PC-3 (cell line): ENCODE measurements at regions not wholly inside any gene's neighbourhood (a gene's known extent, or its start where the extent isn't known, plus 50 kb on each side); places are given as distances from the start of the nearest gene placed in this dataset.

Experiments
- ATAC-seq: fragments of 200-7000 bp; cut with Tn5 transposase; 2 replicates; pipeline ENCODE4 v1.9.1; 2020; ENCODE audit warnings: mild to moderate bottlenecking, moderate library complexity
- BruUV-seq: library from RNA; stranded (reverse); fragments of 400-500 nt; replicated peaks from 2 replicates; lab custom pipeline; 2021; lab: Mats Ljungman, UMichigan
- CTCF ChIA-PET: fragments of 300-600 bp; sonication (Branson Sonifier 250); formaldehyde crosslinking; loops from one replicate; lab custom pipeline; 2022; ENCODE audit warnings: antibody characterized with exemption; lab: Charles Lee
- POLR2A ChIA-PET: fragments of 300-600 bp; sonication (Branson Sonifier 250); formaldehyde crosslinking; loops from one replicate; lab custom pipeline; 2022; ENCODE audit warnings: antibody characterized with exemption; ENCODE audit not compliant: unreplicated experiment; lab: Charles Lee
- DNase-seq: peaks from one replicate; pipeline ENCODE4 v3.0.0-alpha.2; 2015
- H2AFZ ChIP-seq: fragments of 300-600 bp; sonication (generic); 2 replicates; pipeline ENCODE4 v1.6.0; 2016; ENCODE audit warnings: antibody characterized with exemption, low read length
- H3F3A ChIP-seq: fragments of 300-600 bp; sonication (generic); one replicate; pipeline ENCODE4 v1.6.0; 2017; ENCODE audit warnings: antibody characterized with exemption, low read length, control low read depth, mild to moderate bottlenecking; ENCODE audit not compliant: unreplicated experiment
- H3K27ac ChIP-seq: fragments of 300-600 bp; sonication (generic); 2 replicates; pipeline ENCODE4 v1.5.1; 2016; ENCODE audit warnings: mild to moderate bottlenecking, low read length
- H3K27me3 ChIP-seq: fragments of 300-600 bp; sonication (generic); 2 replicates; pipeline ENCODE4 v1.6.1; 2016; ENCODE audit warnings: low read length, mixed read lengths
- H3K36me3 ChIP-seq: fragments of 300-600 bp; sonication (generic); 2 replicates; pipeline ENCODE4 v1.6.1; 2016; ENCODE audit warnings: low read depth, mixed run types, low read length, mixed read lengths
- H3K4me1 ChIP-seq: fragments of 300-600 bp; sonication (generic); 2 replicates; pipeline ENCODE4 v1.5.1; 2016; ENCODE audit warnings: low read length; ENCODE audit not compliant: insufficient read depth
- H3K4me2 ChIP-seq: fragments of 300-600 bp; sonication (generic); 2 replicates; pipeline ENCODE4 v1.6.0; 2016; ENCODE audit warnings: low read length
- H3K4me3 ChIP-seq: fragments of 300-600 bp; sonication (generic); 2 replicates; pipeline ENCODE4 v1.5.1; 2016; ENCODE audit warnings: mild to moderate bottlenecking, low read length, mixed read lengths
- H3K79me2 ChIP-seq: fragments of 300-600 bp; sonication (generic); 2 replicates; pipeline ENCODE4 v1.6.1; 2017; ENCODE audit warnings: low read length, mixed read lengths
- H3K9ac ChIP-seq: fragments of 300-600 bp; sonication (generic); 2 replicates; pipeline ENCODE4 v1.6.0; 2016; ENCODE audit warnings: mild to moderate bottlenecking, low read length
- H3K9me2 ChIP-seq: fragments of 300-600 bp; sonication (generic); replicated peaks from 2 replicates; pipeline ENCODE4 v1.6.1; 2016; ENCODE audit warnings: mixed run types, low read length, mixed read lengths
- H3K9me3 ChIP-seq: fragments of 300-600 bp; sonication (generic); 2 replicates; pipeline ENCODE4 v1.6.1; 2016; ENCODE audit warnings: low read length, mixed read lengths
- H4K20me1 ChIP-seq: fragments of 300-600 bp; sonication (generic); 2 replicates; pipeline ENCODE4 v1.6.1; 2016; ENCODE audit warnings: low read length, mixed read lengths
- EZH2 ChIP-seq: fragments of 300-600 bp; sonication (generic); IDR thresholded peaks from one replicate; pipeline ENCODE4 v1.6.1; 2017; ENCODE audit warnings: antibody characterized with exemption, mild to moderate bottlenecking, low read length; ENCODE audit not compliant: unreplicated experiment
- EZH2phosphoT487 ChIP-seq: fragments of 300-600 bp; sonication (generic); IDR thresholded peaks from 2 replicates; pipeline ENCODE4 v1.6.1; 2018; ENCODE audit warnings: mild to moderate bottlenecking, antibody characterized with exemption, low read length, borderline replicate concordance
- intact Hi-C: fragments of 100-400 bp; cut with micrococcal nuclease; formaldehyde crosslinking; loops from 2 replicates; pipeline ENCODE4 v1.9.0; 2023
- TF ChIP-seq, protein P1 (sequence below): fragments of 300-600 bp; sonication (generic); conservative IDR thresholded peaks from 2 replicates; pipeline ENCODE4 v1.5.1; 2017; ENCODE audit warnings: antibody characterized with exemption, low read depth, mild to moderate bottlenecking, low read length

DNA sequence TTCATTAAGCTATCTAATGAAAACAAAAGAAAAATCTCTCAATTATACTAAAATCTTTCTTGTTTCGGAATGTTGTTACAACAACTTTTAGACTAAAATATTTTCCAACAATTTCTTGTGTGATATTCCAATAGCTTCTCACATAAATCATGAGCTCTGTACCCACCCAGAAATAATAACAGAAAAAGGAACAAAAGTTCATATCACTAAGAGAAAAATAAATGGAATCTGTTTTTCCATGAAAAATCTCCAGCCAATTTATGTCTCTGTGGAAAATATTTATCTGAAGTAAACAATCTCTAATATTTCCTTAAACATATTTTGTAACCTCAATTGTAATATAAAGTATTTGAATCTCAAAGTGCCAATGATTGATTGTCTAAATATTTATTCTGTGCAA lies 628.6 kb upstream of the ANKRD30A start:
- CTCF ChIA-PET, result interaction anchor here (0.6 kb wide), 2 partner anchors 229 to 863 kb away, joined by 3 to 4 read pairs; no protein-coding TSS in a partner anchor
- intact Hi-C loops, result no loop called here
- no TSS peak for BruUV-seq

DNA sequence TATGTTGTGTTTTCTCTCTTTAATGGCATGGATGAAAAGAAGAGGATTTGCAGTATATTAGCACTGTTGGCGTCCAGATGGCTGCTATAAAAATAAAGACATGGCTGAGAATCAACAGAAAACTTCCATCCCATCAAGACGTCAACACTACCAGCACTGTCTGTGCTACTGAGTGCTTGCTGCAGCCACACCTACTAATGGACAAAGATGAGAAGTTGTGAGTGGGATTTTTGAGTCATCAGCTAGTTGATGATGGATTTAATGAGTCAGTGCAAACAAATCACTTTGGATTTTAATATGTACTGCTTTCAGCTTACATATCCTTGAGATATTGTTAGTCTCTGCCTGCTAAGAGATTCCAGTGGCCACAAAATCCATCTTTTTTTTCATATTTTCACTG lies 631.0 kb upstream of the ANKRD30A start:
- H2AFZ ChIP-seq, result peak overlapping the region; percentile 8

More for the DNA sequence above, 628.6 kb upstream of the ANKRD30A start:
- no peaks in the 10 kb centered on the region for H3K9me3 ChIP-seq
- H3K9ac ChIP-seq, result peak overlapping the region; percentile 37
- H3K4me2 ChIP-seq, result no peak overlapping the region; the same call in 1 of the 2 replicates
- no peak for ATAC-seq
- H3K4me3 ChIP-seq, result no peak overlapping the region
- H3K4me1 ChIP-seq, result peaks cover 82% of the 10 kb centered on the region
- H3K36me3 ChIP-seq, result no peaks in the 10 kb centered on the region
- no peaks in the 10 kb centered on the region for H3K9me2 ChIP-seq
- H3K27me3 ChIP-seq, result no peaks in the 10 kb centered on the region
- no peaks in the 10 kb centered on the region for H3K79me2 ChIP-seq
- POLR2A ChIA-PET, result interaction anchor here (0.5 to 0.8 kb wide), 2 partner anchors 38 to 323 kb away, joined by 3 to 6 read pairs; no protein-coding TSS in a partner anchor
- no peaks in the 10 kb centered on the region for H4K20me1 ChIP-seq
- H2AFZ ChIP-seq, result no peak overlapping the region
- peaks cover 21% of the 10 kb centered on the region for H3F3A ChIP-seq
- H3K27ac ChIP-seq, result peak overlapping the region; percentile 68
- TF ChIP-seq EZH2phosphoT487 (no peak), EZH2 (no peak)
- TF ChIP-seq, protein P1, sequence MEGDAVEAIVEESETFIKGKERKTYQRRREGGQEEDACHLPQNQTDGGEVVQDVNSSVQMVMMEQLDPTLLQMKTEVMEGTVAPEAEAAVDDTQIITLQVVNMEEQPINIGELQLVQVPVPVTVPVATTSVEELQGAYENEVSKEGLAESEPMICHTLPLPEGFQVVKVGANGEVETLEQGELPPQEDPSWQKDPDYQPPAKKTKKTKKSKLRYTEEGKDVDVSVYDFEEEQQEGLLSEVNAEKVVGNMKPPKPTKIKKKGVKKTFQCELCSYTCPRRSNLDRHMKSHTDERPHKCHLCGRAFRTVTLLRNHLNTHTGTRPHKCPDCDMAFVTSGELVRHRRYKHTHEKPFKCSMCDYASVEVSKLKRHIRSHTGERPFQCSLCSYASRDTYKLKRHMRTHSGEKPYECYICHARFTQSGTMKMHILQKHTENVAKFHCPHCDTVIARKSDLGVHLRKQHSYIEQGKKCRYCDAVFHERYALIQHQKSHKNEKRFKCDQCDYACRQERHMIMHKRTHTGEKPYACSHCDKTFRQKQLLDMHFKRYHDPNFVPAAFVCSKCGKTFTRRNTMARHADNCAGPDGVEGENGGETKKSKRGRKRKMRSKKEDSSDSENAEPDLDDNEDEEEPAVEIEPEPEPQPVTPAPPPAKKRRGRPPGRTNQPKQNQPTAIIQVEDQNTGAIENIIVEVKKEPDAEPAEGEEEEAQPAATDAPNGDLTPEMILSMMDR, result no peak
- DNase-seq, result peak; percentile 71

More for the DNA sequence above, 631.0 kb upstream of the ANKRD30A start:
- ChIA-PET POLR2A (interaction anchor here (0.5 to 2.4 kb wide), 4 partner anchors 40 to 279 kb away, joined by 4 to 7 read pairs (median 4); no protein-coding TSS in a partner anchor), CTCF (interaction anchor here (0.9 to 3.2 kb wide), 5 partner anchors 40 to 880 kb away, joined by 3 to 30 read pairs (median 6); no protein-coding TSS in a partner anchor)
- TF ChIP-seq EZH2, result no peak
- no peak for TF ChIP-seq EZH2phosphoT487
- TF ChIP-seq, protein P1, result no peak
- H3K9me3 ChIP-seq, result no peaks in the 10 kb centered on the region
- DNase-seq, result peak; percentile 100
- no peaks in the 10 kb centered on the region for H3K79me2 ChIP-seq
- peak; percentile 61 for ATAC-seq
- no peaks in the 10 kb centered on the region for H3K9me2 ChIP-seq
- peak overlapping the region; percentile 79 for H3K9ac ChIP-seq
- H3K27me3 ChIP-seq, result no peaks in the 10 kb centered on the region
- no peaks in the 10 kb centered on the region for H4K20me1 ChIP-seq
- H3F3A ChIP-seq, result peaks cover 28% of the 10 kb centered on the region
- H3K36me3 ChIP-seq, result no peaks in the 10 kb centered on the region
- BruUV-seq, result no TSS peak
- peak overlapping the region; percentile 2; the same call in 1 of the 2 replicates for H3K4me3 ChIP-seq
- H3K4me1 ChIP-seq, result peaks cover 90% of the 10 kb centered on the region
- peak overlapping the region; percentile 70 for H3K4me2 ChIP-seq
- H3K27ac ChIP-seq, result peak overlapping the region; percentile 83
- intact Hi-C loops, result loop anchor here (1.0 to 5.0 kb wide), 14 partner anchors 22 to 852 kb away; partner anchors contain the start of gene FZD8
